ENCODE measurements at regions not wholly inside any gene's neighbourhood (a gene's known extent, or its start where the extent isn't known, plus 50 kb on each side); places are given as distances from the start of the nearest gene placed in this dataset.

GRCh38 chr7:17134786-17135185 lies 163.7 kb upstream of the AHR start:
- Histone ChIP-seq H3K4me2 (ENCODE audit: insufficient read depth, insufficient read length, low read length) (no peak overlapping the region), H2AFZ (ENCODE audit: low read length) (no peak overlapping the region), H3K79me1 (ENCODE audit: insufficient read depth, low read depth, low read length, poor library complexity, severe bottlenecking) (no peaks in the 10 kb centered on the region), H2BK12ac (ENCODE audit: insufficient read length, low read depth, low read length) (no peak overlapping the region), H3K4ac (ENCODE audit: low read depth, low read length) (no peak overlapping the region), H3K79me2 (ENCODE audit: insufficient read depth, low read length) (no peaks in the 10 kb centered on the region), H4K8ac (replicated peaks; ENCODE audit: insufficient read length, low read depth, low read length) (no peak overlapping the region), H2BK15ac (ENCODE audit: low read depth, low read length) (no peak overlapping the region), H3K9ac (ENCODE audit: extremely low read depth, insufficient read length, low read length) (no peak overlapping the region), H3K4me1 (ENCODE audit: insufficient read depth, low read length) (no peaks in the 10 kb centered on the region), H3K14ac (ENCODE audit: insufficient read depth, low read length) (no peak overlapping the region), H3K18ac (ENCODE audit: insufficient read length, low read depth, low read length) (no peak overlapping the region), H2BK20ac (ENCODE audit: low read depth, low read length, poor library complexity, severe bottlenecking) (no peak overlapping the region), H2AK5ac (ENCODE audit: insufficient read length, low read length) (no peak overlapping the region), H3K23me2 (ENCODE audit: insufficient read length, low read depth, low read length, poor library complexity, severe bottlenecking) (no peaks in the 10 kb centered on the region), H2BK120ac (ENCODE audit: low read depth, low read length, poor library complexity, severe bottlenecking) (no peak overlapping the region), H3T11ph (ENCODE audit: low read length) (no peak overlapping the region), H3K27ac (ENCODE audit: insufficient read length, low read depth, low read length) (no peak overlapping the region), H4K5ac (ENCODE audit: insufficient read length, low read depth, low read length) (no peak overlapping the region), H3K23ac (ENCODE audit: insufficient read length, low read depth, low read length) (no peak overlapping the region), H3K27me3 (ENCODE audit: insufficient read depth, low read length) (no peaks in the 10 kb centered on the region), H2BK5ac (ENCODE audit: insufficient read length, low read length) (no peak overlapping the region), H3K56ac (ENCODE audit: insufficient read length, low read depth, low read length) (no peak overlapping the region), H4K91ac (ENCODE audit: insufficient read length, low read depth, low read length) (no peak overlapping the region), H3K9me3 (ENCODE audit: control insufficient read depth, low read depth, low read length) (no peaks in the 10 kb centered on the region), H4K20me1 (ENCODE audit: control insufficient read depth, insufficient read depth, insufficient read length) (no peaks in the 10 kb centered on the region)
- Mint-ChIP-seq H3K4me3 (no peak overlapping the region), H3K9me3 (no peaks in the 10 kb centered on the region), H3K4me1 (peaks cover 5 to 7% of the 10 kb centered on the region in 2 experiments), H3K27ac (no peak overlapping the region), H3K36me3 (ENCODE audit: insufficient read depth in 1 of 3, low read depth in 3 of 3) (no peaks in the 10 kb centered on the region), H3K27me3 (ENCODE audit: low read depth) (no peaks in the 10 kb centered on the region)
- DNase-seq, result no peak
- no CpG with 5 or more reads among the region's 1 CpG for WGBS (ENCODE audit: extremely low coverage, insufficient read length, low lambda C conversion rate)
- TF ChIP-seq CTCF (conservative IDR thresholded peaks at IDR 0.05), result no peak
